Endothelial cell of umbilical vein (primary cell): ENCODE measurements at regions not wholly inside any gene's neighbourhood (a gene's known extent, or its start where the extent isn't known, plus 50 kb on each side); places are given as distances from the start of the nearest gene placed in this dataset.

Experiments used
- BruUV-seq: library from RNA; stranded (reverse); fragments of 400-500 nt; replicated peaks from 2 replicates; lab custom pipeline; 2021; lab: Mats Ljungman, UMichigan
- CTCF ChIA-PET: fragments of 300-600, 350-600 bp; sonication (Branson Sonifier 250); formaldehyde crosslinking; loops from one replicate; lab custom pipeline; 2021; ENCODE audit warnings: antibody characterized with exemption, inconsistent platforms; lab: Charles Lee
- POLR2A ChIA-PET: fragments of 300-600, 350-600 bp; sonication (Branson Sonifier 250); formaldehyde crosslinking; loops from one replicate; lab custom pipeline; 2021; ENCODE audit warnings: antibody characterized with exemption, inconsistent platforms; lab: Charles Lee
- DNase-seq: peaks from one replicate; pipeline ENCODE4 v3.0.0-alpha.2; 2011; ENCODE audit warnings: low read depth, low spot score
- FAIRE-seq: peaks from 2 replicates; lab custom pipeline; 2011; peaks lifted over from hg19 to GRCh38; lab: Jason Lieb, UNC
- H2AFZ ChIP-seq: 2 replicates; pipeline ENCODE4 v1.6.0; 2012; ENCODE audit warnings: low read depth, low read length, control low read depth, inconsistent platforms
- H3K27ac ChIP-seq: 2 replicates; pipeline ENCODE4 v1.5.1; 2011; ENCODE audit warnings: low read depth, mild to moderate bottlenecking, control low read depth, low read length, moderate library complexity; ENCODE audit not compliant: insufficient read depth
- H3K27me3 ChIP-seq, 2 experiments: 2 replicates each; pipeline versions ENCODE4 v1.6.0 to v1.6.1; 2011; ENCODE audit warnings: low read length in 2 of 2, mixed read lengths in 1 of 2; ENCODE audit not compliant: control insufficient read depth in 2 of 2, insufficient read depth in 2 of 2
- H3K36me3 ChIP-seq, 2 experiments: 2 replicates in 1 of 2; 3 replicates in 1 of 2; pipeline ENCODE4 v1.5.1; 2011; ENCODE audit warnings: low read length in 2 of 2, mild to moderate bottlenecking in 1 of 2, moderate library complexity in 1 of 2; ENCODE audit not compliant: control insufficient read depth in 2 of 2, insufficient read depth in 2 of 2; ENCODE audit errors: extremely low read depth in 1 of 2
- H3K4me1 ChIP-seq: 3 replicates; pipeline ENCODE4 v1.5.1; 2011; ENCODE audit warnings: mild to moderate bottlenecking, low read length; ENCODE audit not compliant: control insufficient read depth, insufficient read depth; ENCODE audit errors: extremely low read depth
- H3K4me2 ChIP-seq: 2 replicates; pipeline ENCODE4 v1.6.1; 2011; ENCODE audit warnings: low read length, control low read depth, mixed read lengths; ENCODE audit not compliant: insufficient read depth
- H3K4me3 ChIP-seq, 3 experiments: fragments of 200-600 bp in 1 of 3; sonication (generic), shearing (Covaris generic) in 1 of 3; replicated peaks in 1 of 3; 2 replicates each; pipeline ENCODE4 v1.5.1; 2011 to 2016; ENCODE audit warnings: control low read depth in 3 of 3, low read length in 3 of 3, mild to moderate bottlenecking in 2 of 3, inconsistent platforms in 1 of 3, low read depth in 1 of 3, moderate library complexity in 1 of 3; ENCODE audit not compliant: insufficient read depth in 1 of 3
- H3K79me2 ChIP-seq: 2 replicates; pipeline ENCODE4 v1.6.0; 2012; ENCODE audit warnings: low read length, inconsistent platforms; ENCODE audit not compliant: control insufficient read depth, insufficient read depth
- H3K9ac ChIP-seq: replicated peaks from 2 replicates; pipeline ENCODE3; 2011; ENCODE audit warnings: low read length, control low read depth; ENCODE audit not compliant: insufficient read depth; ENCODE audit errors: extremely low read depth
- H3K9me1 ChIP-seq: replicated peaks from 3 replicates; pipeline ENCODE4 v1.6.0; 2011; ENCODE audit warnings: mild to moderate bottlenecking, low read length; ENCODE audit not compliant: control insufficient read depth, insufficient read depth; ENCODE audit errors: extremely low read depth
- H3K9me3 ChIP-seq: replicated peaks from 2 replicates; pipeline ENCODE4 v1.5.1; 2012; ENCODE audit warnings: low read length, inconsistent platforms; ENCODE audit not compliant: control insufficient read depth, insufficient read depth
- H4K20me1 ChIP-seq: replicated peaks from 2 replicates; pipeline ENCODE3; 2011; ENCODE audit warnings: mild to moderate bottlenecking, low read length; ENCODE audit not compliant: control insufficient read depth, insufficient read depth; ENCODE audit errors: extremely low read depth
- EZH2 ChIP-seq: IDR thresholded peaks from 2 replicates; pipeline ENCODE4 v1.6.1; 2012; ENCODE audit warnings: borderline replicate concordance, low read depth, mild to moderate bottlenecking, moderate library complexity, low read length, inconsistent platforms; ENCODE audit not compliant: severe bottlenecking
- FOS ChIP-seq: IDR thresholded peaks from 2 replicates; pipeline ENCODE4 v1.6.1; 2011; ENCODE audit warnings: mild to moderate bottlenecking, low read length, moderate library complexity, borderline replicate concordance; ENCODE audit not compliant: insufficient read depth
- GATA2 ChIP-seq: IDR thresholded peaks from 2 replicates; pipeline ENCODE4 v1.7.0; 2011; ENCODE audit warnings: low read depth, mild to moderate bottlenecking, moderate library complexity, mixed read lengths, low read length; ENCODE audit not compliant: insufficient read length, insufficient read depth
- JUN ChIP-seq: IDR thresholded peaks from 2 replicates; pipeline ENCODE4 v1.6.1; 2011; ENCODE audit warnings: borderline replicate concordance, low read depth; ENCODE audit not compliant: insufficient read length, insufficient read depth
- MYC ChIP-seq: IDR thresholded peaks from one replicate; pipeline ENCODE4 v1.6.1; 2011; ENCODE audit warnings: mild to moderate bottlenecking, low read depth, low read length
- POLR2A ChIP-seq: IDR thresholded peaks from 2 replicates; pipeline ENCODE4 v1.6.1; 2012; ENCODE audit warnings: low read depth, mild to moderate bottlenecking, control low read depth, low read length
- POLR2AphosphoS5 ChIP-seq: IDR thresholded peaks from 2 replicates; pipeline ENCODE4 v1.6.1; 2012; ENCODE audit warnings: low read depth, mild to moderate bottlenecking, control low read depth, low read length, moderate library complexity; ENCODE audit not compliant: insufficient read depth
- dilution Hi-C: fragments of 300-500 bp; cut with MboI; formaldehyde crosslinking; loops from one replicate; pipeline ENCODE4 v1.15.0; 2019; ENCODE audit warnings: low sequenced_read_pairs; ENCODE audit not compliant: extremely low pct_ligation_motif_present
- intact Hi-C: fragments of 100-400 bp; cut with micrococcal nuclease; formaldehyde crosslinking; loops from one replicate; pipeline ENCODE4 v1.10.0; 2022
- TF ChIP-seq, protein P1 (sequence below), 2 donors: IDR thresholded peaks; 1 replicate in 1 of 2; 2 replicates in 1 of 2; pipeline ENCODE4 v1.5.1; 2011; ENCODE audit warnings: low read length in 2 of 2, mild to moderate bottlenecking in 2 of 2, moderate library complexity in 2 of 2, control low read depth in 1 of 2, inconsistent platforms in 1 of 2, low read depth in 1 of 2; ENCODE audit not compliant: insufficient read depth in 1 of 2; ENCODE audit errors: extremely low read depth in 1 of 2
- TF ChIP-seq, protein P2 (sequence below): IDR thresholded peaks from 2 replicates; pipeline ENCODE4 v1.6.1; 2011; ENCODE audit not compliant: insufficient read depth, insufficient read length

DNA sequence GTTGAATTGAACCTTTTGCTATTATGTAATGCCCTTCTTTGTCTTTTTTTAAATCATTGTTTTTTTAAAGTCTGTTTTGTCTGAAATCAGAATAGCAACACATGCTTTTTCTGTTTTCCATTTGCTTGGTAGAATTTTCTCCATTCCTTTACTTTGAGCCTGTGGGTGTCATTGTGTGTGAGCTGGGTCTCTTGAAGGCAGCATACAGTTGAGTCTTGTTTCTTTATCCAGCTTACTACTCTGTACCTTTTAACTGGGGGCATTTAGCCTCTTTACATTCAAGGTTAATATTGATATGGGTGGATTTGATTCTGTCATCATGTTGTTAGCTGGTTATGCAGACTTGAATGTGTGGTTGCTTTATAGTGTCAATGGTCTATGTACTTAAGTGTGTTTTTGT is 292.0 kb downstream of the MAP2K4 start:
- Histone ChIP-seq H3K27me3 (no peaks in the 10 kb centered on the region), H2AFZ (no peak overlapping the region), H3K36me3 (no peaks in the 10 kb centered on the region), H3K9me3 (no peaks in the 10 kb centered on the region), H3K4me2 (no peak overlapping the region), H3K4me3 (no peak overlapping the region), H3K9ac (no peak overlapping the region), H3K4me1 (no peaks in the 10 kb centered on the region), H3K27ac (no peak overlapping the region), H3K9me1 (no peaks in the 10 kb centered on the region), H3K79me2 (no peaks in the 10 kb centered on the region), H4K20me1 (no peaks in the 10 kb centered on the region)
- TF ChIP-seq GATA2 (no peak), POLR2AphosphoS5 (no peak), FOS (no peak), MYC (no peak), JUN (no peak), EZH2 (no peak), POLR2A (no peak)
- TF ChIP-seq, protein P1, sequence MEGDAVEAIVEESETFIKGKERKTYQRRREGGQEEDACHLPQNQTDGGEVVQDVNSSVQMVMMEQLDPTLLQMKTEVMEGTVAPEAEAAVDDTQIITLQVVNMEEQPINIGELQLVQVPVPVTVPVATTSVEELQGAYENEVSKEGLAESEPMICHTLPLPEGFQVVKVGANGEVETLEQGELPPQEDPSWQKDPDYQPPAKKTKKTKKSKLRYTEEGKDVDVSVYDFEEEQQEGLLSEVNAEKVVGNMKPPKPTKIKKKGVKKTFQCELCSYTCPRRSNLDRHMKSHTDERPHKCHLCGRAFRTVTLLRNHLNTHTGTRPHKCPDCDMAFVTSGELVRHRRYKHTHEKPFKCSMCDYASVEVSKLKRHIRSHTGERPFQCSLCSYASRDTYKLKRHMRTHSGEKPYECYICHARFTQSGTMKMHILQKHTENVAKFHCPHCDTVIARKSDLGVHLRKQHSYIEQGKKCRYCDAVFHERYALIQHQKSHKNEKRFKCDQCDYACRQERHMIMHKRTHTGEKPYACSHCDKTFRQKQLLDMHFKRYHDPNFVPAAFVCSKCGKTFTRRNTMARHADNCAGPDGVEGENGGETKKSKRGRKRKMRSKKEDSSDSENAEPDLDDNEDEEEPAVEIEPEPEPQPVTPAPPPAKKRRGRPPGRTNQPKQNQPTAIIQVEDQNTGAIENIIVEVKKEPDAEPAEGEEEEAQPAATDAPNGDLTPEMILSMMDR (IDR thresholded peaks at IDR 0.05; ENCODE audit: extremely low read depth in 1 of 2, insufficient read depth in 1 of 2, low read depth in 1 of 2, low read length in 2 of 2) = no peak
- TF ChIP-seq, protein P2, sequence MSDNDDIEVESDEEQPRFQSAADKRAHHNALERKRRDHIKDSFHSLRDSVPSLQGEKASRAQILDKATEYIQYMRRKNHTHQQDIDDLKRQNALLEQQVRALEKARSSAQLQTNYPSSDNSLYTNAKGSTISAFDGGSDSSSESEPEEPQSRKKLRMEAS = no peak
- no TSS peak for BruUV-seq
- intact Hi-C loops = no loop called here
- dilution Hi-C loops = no loop called here
- CTCF ChIA-PET = no interaction called here
- POLR2A ChIA-PET = no interaction called here
- DNase-seq (no peak), FAIRE-seq (no peak)
